SK-N-SH treated with all-trans-retinoic acid at 6 μM for 48 hours (cell line): ENCODE measurements at regions not wholly inside any gene's neighbourhood (a gene's known extent, or its start where the extent isn't known, plus 50 kb on each side); places are given as distances from the start of the nearest gene placed in this dataset.

Experiments
- CSDC2 ChIP-seq: fragments of 250-450 bp; sonication (Bioruptor Pico); IDR thresholded peaks from 2 replicates; pipeline ENCODE4 v1.5.0; 2020; ENCODE audit warnings: mild to moderate bottlenecking, moderate library complexity
- RARB ChIP-seq: fragments of 250-450 bp; sonication (Bioruptor Pico); IDR thresholded peaks from 2 replicates; pipeline ENCODE4 v1.8.0; 2021; ENCODE audit warnings: mild to moderate bottlenecking, moderate library complexity
- SNAI2 ChIP-seq: fragments of 250-450 bp; sonication (Bioruptor Pico); IDR thresholded peaks from 2 replicates; pipeline ENCODE4 v1.5.0; 2020; ENCODE audit warnings: mild to moderate bottlenecking, moderate library complexity
- TCF4 ChIP-seq: fragments of 250-450 bp; sonication (Bioruptor Pico); IDR thresholded peaks from 2 replicates; pipeline ENCODE4 v1.8.0; 2021; ENCODE audit warnings: mild to moderate bottlenecking, moderate library complexity, borderline replicate concordance
- ZC3H10 ChIP-seq: fragments of 250-450 bp; sonication (Bioruptor Pico); IDR thresholded peaks from 2 replicates; pipeline ENCODE4 v1.5.1; 2021; ENCODE audit warnings: mild to moderate bottlenecking, moderate library complexity
- ZNF565 ChIP-seq: fragments of 450-650 bp; formaldehyde crosslinking; conservative IDR thresholded peaks from 2 replicates; pipeline ENCODE4 v1.5.0; 2020; ENCODE audit warnings: low read depth, mild to moderate bottlenecking, moderate library complexity
- ZNF70 ChIP-seq: fragments of 450-650 bp; formaldehyde crosslinking; IDR thresholded peaks from 2 replicates; pipeline ENCODE4 v1.5.0; 2020; ENCODE audit warnings: mild to moderate bottlenecking, moderate library complexity
- ZNF8 ChIP-seq: fragments of 450-650 bp; formaldehyde crosslinking; IDR thresholded peaks from 2 replicates; pipeline ENCODE4 v1.5.0; 2020; ENCODE audit warnings: mild to moderate bottlenecking, moderate library complexity
- TF ChIP-seq, protein P1 (sequence below): fragments of 250-450 bp; sonication (Bioruptor Pico); IDR thresholded peaks from 2 replicates; pipeline ENCODE4 v1.8.0; 2020; ENCODE audit warnings: mild to moderate bottlenecking, moderate library complexity, borderline replicate concordance

DNA sequence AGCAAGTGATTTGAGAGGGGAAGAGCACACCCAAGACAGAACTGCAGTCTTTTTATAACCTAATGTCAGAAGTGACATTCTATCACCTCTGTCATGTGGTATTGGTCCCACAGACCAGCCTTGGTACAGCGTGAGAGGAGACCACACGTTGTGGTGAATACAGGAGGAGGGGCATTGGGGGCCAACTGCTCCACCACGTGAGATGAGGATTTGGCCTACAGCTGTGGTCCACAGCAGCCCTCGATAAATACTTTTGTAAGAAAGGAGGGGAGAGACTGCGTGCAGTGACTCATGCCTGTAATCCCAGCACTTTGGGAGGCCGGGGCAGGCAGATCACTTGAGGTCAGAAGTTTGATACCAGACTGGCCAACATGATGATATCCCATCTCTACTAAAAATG is 243.1 kb downstream of the FGFR2 start:
- TF ChIP-seq RARB (CRISPR knock-in tag) (no peak), ZNF565 (CRISPR knock-in tag) (no peak), SNAI2 (CRISPR knock-in tag) (no peak), ZNF70 (no peak), ZNF8 (CRISPR knock-in tag) (no peak), ZC3H10 (no peak), TCF4 (CRISPR knock-in tag) (no peak), CSDC2 (CRISPR knock-in tag) (no peak)
- TF ChIP-seq, protein P1, sequence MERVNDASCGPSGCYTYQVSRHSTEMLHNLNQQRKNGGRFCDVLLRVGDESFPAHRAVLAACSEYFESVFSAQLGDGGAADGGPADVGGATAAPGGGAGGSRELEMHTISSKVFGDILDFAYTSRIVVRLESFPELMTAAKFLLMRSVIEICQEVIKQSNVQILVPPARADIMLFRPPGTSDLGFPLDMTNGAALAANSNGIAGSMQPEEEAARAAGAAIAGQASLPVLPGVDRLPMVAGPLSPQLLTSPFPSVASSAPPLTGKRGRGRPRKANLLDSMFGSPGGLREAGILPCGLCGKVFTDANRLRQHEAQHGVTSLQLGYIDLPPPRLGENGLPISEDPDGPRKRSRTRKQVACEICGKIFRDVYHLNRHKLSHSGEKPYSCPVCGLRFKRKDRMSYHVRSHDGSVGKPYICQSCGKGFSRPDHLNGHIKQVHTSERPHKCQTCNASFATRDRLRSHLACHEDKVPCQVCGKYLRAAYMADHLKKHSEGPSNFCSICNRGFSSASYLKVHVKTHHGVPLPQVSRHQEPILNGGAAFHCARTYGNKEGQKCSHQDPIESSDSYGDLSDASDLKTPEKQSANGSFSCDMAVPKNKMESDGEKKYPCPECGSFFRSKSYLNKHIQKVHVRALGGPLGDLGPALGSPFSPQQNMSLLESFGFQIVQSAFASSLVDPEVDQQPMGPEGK (CRISPR knock-in tag), result no peak
